HG03039 (cell line): ENCODE measurements at regions not wholly inside any gene's neighbourhood (a gene's known extent, or its start where the extent isn't known, plus 50 kb on each side); places are given as distances from the start of the nearest gene placed in this dataset.

Experiments
- ATAC-seq: cut with Tn5 transposase; IDR thresholded peaks from one replicate; pipeline ENCODE4 v1.9.1; 2021; ENCODE audit warnings: mild to moderate bottlenecking, moderate library complexity; ENCODE audit not compliant: unreplicated experiment

DNA sequence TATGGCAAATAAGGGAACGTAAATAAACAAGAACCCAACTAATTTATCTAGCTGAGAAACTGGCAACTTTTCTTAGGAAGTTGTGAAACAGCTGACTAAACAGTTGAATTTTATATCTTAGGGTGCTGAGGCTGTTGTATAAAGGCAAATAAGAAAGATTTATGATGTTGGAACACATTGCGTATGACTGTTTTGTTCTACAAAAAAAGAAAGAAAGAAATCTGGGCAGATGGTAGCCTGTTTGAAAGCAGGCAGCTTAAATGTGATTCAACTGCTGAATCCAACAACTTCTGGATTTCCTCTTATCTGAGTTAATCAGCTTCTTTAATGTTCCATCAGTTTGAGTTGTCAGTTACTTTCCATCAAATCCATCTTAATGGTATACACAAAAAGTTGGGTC, 214.5 kb downstream of the SNX13 start:
- ATAC-seq: no peak

DNA sequence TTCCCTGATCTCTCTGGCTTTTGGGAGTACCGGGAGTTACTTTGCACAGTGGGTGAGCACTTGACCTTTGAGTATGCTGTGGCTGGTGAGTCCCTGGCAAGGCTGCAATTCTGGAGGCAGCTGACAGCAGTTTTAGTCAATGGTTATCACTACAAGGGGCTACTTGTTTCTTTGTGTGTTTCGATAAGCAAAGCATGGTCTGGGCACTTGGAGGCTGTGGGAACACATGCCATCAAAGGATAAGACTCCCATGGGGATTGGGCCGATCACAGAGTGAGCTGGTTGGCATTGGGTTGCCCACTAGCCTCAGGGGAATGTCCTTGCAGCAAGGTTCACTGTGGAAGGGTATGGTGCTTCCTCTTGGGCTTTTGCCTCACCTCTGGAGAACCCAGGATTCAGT, 208.2 kb downstream of the SNX13 start:
- ATAC-seq: no peak
